Upper lobe of left lung (tissue), 4 donors: ENCODE measurements at regions not wholly inside any gene's neighbourhood (a gene's known extent, or its start where the extent isn't known, plus 50 kb on each side); places are given as distances from the start of the nearest gene placed in this dataset.

Source experiments
- CTCF ChIP-seq, 6 experiments: fragments of 450-650 bp in 4 of 6; fragments of 200-600 bp in 2 of 6; sonication (generic) in 2 of 6; IDR thresholded peaks; one replicate each; pipeline ENCODE4 v1.5.1; 2016 to 2019; ENCODE audit warnings: antibody characterized with exemption in 6 of 6
- EP300 ChIP-seq, 4 donors: sonication (generic); formaldehyde crosslinking; IDR thresholded peaks; one replicate each; pipeline ENCODE4 v1.5.1; 2017; ENCODE audit warnings: antibody characterized with exemption in 4 of 4, control low read depth in 2 of 4
- POLR2A ChIP-seq, 4 donors: fragments of 450-650 bp; IDR thresholded peaks; one replicate each; pipeline ENCODE4 v1.5.1; 2016 to 2017; ENCODE audit warnings: antibody characterized with exemption in 4 of 4, mild to moderate bottlenecking in 2 of 4
- POLR2AphosphoS5 ChIP-seq, 2 donors: sonication (generic); formaldehyde crosslinking; IDR thresholded peaks; one replicate each; pipeline ENCODE4 v1.5.1; 2017; ENCODE audit warnings: antibody characterized with exemption in 2 of 2

DNA sequence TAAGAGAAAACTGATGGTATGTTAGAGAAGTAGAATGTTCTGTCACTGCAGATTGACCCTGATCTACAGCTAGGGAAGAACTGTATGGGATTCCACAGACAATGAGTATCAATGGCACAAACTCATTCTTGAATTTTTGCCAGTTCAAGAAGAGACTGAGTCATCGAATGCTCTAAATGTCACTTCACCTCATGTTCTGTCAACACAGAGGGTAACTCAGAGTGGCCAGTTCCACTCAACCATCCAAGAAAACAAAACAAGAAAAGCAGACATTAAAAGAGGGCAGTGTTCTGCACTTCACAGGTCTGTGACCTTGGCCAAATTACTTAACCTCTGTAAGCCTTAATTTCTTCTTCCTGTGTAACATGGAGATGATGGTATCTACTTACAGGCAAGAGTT is 132.2 kb upstream of the HMHB1 start:
- TF ChIP-seq CTCF (IDR thresholded peaks at IDR 0.05), result no peak
- no peak for TF ChIP-seq POLR2A (IDR thresholded peaks at IDR 0.05)
- peak in 1 of 4 donors; percentile 30 for TF ChIP-seq EP300 (IDR thresholded peaks at IDR 0.05)
- TF ChIP-seq POLR2AphosphoS5 (IDR thresholded peaks at IDR 0.05), result no peak
